Hypothalamus (tissue), 51 donors: ENCODE measurements at regions not wholly inside any gene's neighbourhood (a gene's known extent, or its start where the extent isn't known, plus 50 kb on each side); places are given as distances from the start of the nearest gene placed in this dataset.
"Not testable (repeated sequence)": the region's sequence is repeated elsewhere in the genome, so short reads cannot be mapped to it uniquely, and the experiment has no call there.

ENCODE experiments used
- DNase-seq, 51 donors: peaks; one replicate each; lab custom pipeline; 2025; lab: John Stamatoyannopoulos, UW

DNA sequence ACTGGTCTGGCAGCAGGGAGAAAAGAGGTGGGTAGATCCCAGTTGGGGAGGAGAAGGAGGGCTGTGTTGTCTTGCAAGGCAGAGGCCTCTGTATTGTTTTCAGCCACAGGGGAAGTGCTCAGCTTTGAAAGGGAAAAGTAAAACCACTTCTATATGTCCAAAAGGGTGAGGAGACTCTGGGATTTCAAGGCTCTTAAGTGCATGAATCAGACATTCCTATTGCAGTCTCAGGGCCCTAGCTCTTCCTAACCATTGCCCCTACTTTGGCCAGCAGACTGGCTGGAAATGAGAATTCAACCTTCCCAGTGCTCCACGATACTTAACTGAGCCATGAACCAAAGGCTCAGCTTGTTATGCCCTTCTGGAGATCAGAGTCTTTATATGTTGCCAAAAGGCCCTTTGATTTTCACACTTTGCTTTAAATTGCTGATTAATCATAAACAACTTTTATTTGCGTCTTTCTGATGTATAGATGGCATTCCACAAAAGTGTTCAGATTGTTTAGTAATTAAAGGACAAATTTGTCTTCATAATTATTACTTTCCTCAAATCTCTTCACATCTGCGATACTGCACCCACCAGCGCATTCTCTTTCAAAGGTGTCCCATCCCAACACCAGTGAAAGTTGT is 313.8 kb upstream of the MMADHC start:
- DNase-seq = no peak

DNA sequence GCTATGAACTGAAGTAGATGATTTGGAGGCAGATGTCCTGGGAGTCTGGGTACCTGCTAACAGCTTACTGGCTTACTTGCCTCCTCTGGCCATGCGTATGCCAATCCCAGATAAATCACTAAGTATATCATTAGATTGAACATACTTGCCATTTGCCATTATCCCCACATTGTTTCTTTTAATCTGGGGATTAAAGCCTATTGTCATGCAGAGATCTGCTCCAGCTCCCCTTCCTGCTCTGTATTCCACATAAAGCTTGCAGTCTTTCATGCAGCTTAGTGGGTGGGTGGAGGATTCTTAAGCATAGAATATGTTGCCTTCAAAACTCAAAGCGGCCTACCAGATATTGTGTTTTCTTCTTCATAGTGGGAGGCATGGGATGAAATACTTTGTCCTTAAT is 311.8 kb upstream of the MMADHC start:
- DNase-seq = no peak

DNA sequence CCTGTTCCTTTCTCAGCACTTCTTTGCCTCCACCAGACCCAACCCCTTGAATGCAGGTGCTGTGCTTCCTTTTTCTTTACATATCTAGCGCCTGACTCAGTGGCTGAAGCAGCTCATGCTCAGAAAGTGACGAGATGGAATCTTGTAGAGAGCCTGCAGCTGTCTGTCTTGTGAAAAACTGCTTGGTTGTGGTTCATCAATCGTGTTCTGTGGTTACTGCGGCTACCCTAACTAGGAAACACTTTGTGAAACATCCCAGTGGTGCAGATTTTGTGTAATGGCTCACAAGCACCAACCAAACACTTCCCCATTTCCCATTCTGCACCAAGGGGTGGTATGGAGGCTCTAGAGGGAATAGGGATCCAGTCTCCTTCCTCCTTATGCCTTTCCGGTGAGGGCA is 307.2 kb upstream of the MMADHC start:
- no peak for DNase-seq

DNA sequence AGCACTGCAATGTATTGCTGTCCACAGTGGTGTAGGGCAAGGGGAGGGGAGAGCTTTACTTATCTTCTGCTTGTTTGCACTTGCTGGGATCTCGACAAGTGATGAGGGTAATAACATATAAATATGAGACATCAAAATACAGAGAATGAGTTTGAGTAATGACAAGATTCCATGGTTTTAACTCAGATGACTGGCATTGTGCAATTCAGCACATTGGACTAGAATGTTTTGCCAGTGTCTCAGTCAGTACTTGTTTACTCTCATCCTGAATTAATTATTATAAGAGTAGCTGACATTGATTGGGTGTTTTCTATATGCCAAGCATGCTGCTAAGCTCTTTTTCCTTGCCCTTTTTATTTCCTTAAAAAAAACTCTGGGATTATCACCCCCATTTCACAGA is 306.7 kb upstream of the MMADHC start:
- DNase-seq = no peak

DNA sequence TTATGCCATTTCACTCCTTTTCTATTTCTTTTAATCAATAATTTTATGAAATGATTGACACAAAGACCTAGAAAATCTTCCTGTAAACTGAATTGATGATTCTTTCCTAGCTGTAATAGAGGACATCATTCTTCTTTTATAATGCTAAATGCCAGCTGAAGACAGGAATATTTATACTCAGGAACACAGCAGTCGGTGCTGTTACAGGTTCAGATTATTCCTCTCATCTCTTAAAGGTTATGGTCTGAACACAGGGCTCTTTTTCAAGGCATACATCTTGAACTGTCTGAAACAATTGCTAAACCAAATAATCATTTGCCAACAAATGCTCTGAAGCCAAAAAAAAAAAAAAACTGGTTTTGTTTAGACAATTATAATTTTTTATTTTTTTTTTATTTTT is 305.0 kb upstream of the MMADHC start:
- no peak for DNase-seq

DNA sequence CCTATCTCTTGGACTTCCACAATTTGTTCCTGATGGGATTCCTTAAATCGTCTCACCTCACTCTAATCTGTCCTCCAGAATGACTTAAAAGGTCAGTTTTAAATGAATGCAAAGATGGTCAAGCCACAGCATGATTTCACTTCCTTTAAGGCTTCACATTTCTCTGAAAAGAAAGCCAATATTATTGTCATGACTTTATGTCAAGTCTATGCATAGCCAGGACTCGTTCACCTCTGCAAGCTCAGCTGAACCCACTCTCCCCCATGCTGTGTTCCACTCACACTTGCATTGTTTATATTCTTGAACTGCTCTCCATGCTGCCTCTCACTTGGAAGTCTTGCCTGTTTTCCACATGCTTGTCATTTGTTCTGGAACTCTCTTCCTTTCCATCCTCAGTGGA is 298.4 kb upstream of the MMADHC start:
- DNase-seq = no peak

DNA sequence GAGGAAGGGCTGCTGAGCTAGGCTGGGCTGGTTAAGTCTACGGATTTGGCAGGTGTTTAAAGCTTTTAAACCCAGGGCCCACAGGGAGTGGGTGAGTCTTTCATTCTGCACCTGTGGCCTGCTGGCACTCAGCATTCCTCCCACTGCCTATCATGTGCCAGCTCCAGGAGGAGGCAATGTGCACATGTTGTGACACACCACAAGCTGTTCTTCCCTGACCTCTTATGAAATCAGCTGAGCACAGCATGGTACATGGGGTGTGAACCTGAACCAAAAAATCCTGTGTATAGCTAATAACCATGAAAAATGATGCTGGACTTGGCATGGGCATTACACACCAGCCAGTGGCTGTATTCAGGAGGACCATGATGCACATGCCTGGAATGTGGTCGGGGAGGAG is 297.9 kb upstream of the MMADHC start:
- DNase-seq = no peak

DNA sequence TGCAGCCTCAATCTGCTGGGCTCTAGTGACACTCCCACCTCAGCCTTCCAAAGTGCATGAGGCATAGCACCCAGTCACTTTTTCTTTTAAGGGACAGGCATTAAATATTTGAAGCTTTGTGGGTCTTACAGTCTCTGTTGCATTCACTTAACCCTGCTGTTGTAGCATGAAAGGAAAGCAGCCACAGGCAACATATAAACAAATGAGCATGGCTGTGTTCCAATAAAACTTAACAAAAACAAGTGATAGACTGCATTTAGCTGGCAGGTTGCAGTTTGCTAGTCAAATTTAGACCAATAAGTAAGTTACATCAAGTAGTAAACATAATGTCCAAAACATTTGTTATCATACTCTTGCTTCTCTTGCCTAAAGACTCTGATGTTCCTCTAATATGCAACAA is 297.3 kb upstream of the MMADHC start:
- DNase-seq = no peak

DNA sequence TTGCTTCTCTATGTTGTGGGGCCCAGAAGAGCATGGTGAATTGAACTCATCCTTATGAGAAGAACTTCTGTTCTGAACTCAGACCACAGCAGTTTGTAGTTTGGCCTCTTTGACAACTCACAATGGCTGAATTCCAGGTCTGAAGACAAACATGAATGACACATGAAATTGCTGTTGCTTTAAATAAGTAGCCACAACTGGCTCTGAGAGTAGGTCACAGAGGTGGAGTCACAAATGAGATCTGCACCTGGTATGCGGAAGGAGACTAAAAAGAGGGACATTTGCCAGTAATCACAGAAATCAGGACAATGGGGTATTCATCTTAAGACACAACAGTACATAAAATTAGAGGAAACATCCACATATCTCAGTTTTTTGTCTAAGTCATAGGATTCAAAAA is 290.3 kb upstream of the MMADHC start:
- no peak for DNase-seq

DNA sequence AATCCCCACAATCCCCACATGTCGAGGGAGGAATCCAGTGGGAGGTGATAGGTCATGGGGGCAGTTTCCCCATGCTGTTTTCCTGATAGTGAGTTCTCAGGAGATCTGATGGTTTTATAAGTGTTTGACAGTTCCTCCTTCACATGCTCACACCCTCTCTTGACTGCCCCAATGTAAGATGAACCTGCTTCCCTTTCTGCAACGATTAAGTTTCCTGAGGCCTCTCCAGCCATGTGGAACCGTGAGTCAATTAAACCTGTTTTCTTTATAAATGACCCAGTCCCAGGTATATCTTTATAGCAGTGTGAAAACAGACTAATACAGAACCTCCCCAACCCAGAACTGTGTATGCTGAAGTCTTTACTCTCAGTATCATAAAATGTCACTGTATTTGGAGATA is 289.5 kb upstream of the MMADHC start:
- no peak for DNase-seq

DNA sequence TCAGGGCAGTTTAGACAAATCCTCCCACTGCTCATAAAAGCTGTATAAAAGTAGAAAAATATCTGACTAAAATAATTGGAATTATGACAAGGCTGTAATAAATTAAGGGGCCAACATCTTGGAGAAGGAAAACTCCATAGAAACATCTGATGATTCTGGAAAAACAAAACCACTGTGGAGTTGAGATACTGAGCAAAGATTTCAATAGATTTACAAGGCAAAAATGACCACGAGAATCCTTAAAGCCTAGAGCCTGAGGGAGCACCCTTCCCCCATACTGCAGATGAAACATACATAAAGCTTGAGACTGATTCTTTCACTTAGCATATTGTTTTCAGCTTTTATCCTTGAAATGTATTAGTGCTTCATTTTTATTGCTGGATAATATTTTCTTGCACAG is 286.4 kb upstream of the MMADHC start:
- no peak for DNase-seq

DNA sequence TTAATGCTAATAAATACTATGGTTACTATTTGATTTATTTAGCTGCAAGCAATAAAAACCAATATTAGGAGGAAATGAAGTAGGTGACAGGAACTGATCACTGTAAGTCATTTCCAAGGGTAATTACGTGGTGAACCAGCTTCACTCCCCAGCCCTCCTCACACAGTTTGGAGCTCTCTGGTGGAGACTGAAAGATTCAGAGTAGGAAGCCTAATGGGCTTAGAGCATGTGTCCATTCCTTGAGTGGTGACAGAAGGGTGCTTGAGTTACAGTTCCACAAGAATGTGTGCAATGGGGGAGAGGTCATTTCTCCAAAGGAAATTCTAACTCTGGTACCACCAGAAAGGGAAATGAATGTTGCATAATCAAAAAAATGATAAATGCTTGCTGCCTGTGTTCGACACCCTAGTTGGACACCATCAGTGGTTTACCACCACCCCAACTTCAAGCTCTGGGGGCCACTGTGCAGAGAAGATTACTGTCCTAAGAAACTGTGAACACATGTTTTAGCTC is 285.1 kb upstream of the MMADHC start:
- no peak for DNase-seq

DNA sequence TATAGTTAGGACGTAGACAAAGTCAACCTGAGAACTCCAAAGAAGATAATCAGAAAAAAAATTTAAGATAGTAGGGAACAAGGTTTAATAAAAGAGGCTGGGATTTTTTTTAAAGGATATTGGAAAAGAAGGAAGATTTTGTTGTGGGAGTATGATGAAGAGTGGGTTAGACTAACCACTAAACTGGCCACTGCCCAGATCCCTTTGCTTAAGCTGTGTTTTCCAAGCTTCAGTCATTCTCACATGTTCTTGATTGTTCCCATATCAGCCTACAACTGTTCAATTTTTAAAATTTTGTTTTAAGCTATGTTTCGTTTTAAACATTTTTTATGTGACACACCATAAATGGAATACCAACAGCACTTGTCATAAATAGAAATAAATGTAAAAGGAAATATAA is 284.5 kb upstream of the MMADHC start:
- DNase-seq = no peak

DNA sequence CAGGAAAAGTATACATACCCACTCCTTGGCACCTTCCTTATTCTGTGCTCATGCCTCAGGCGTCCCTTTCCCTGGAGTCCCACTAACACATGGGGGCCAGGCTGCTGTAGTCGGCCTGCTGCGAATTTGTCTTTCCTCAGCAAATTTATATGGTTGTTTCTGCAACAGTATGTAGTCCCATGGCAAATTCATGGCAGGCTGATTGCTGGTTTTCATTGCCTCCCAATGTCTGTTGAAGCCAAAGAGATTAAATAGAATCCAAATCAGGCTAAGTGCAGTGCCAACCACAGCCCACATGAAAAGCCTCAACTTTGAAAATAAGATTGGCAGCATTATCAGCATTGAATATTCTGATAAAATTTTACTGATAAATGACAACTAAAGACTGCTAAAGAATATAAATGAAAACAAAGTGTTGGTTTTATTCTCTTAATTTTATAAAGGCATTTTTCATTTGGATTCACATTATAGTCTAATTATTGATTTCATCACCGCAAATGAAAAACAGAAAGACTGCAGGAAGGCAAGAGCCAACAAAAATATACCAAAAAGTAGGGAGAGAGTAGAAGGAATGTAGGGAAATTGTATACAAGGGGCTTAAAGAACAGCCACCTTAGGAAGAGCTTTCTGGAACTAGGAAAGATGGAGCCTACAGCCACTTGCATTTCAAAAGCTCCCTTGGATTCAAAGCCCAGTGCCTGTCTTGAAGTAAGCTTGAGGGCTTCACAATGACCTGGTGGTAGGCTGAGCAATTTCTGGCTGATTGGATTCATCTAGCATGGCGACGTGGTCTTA is 283.7 kb upstream of the MMADHC start:
- DNase-seq = no peak

DNA sequence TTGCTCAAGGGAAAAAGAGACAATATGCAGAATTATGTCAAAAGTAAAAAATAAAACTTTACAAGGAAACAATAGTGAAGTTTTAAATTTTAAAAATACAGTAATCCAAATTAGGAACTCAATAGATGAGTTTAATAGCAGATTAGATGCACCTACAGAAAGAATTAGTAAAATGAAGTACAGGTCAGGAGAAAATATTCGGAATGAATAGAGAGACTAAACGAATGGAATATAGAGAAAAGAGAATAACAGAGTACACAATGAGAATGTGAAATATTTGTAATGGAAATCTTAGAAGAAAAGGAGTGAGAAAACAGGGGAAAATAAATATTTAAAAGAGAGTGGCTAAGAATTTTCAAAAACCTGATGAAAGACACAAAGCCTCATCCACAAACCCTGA is 275.7 kb upstream of the MMADHC start:
- DNase-seq = no peak

DNA sequence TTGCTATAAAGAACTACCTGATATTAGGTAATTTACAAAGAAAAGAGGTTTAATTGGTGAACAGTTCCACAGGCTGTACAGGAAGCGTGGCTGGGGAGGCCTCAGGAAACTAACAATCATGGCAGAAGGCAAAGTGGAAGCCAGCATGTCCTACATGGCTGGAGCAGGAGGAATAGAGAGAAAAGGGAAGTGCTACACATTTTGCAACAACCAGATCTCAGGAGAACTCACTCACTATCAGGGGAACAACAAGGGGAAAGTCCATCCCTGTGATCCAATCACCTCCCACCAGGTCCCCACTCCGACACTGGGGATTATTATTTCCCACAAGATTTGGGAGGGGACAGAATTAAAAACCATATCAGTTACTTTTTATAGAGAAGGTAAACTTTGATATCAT is 273.5 kb upstream of the MMADHC start:
- no peak for DNase-seq

DNA sequence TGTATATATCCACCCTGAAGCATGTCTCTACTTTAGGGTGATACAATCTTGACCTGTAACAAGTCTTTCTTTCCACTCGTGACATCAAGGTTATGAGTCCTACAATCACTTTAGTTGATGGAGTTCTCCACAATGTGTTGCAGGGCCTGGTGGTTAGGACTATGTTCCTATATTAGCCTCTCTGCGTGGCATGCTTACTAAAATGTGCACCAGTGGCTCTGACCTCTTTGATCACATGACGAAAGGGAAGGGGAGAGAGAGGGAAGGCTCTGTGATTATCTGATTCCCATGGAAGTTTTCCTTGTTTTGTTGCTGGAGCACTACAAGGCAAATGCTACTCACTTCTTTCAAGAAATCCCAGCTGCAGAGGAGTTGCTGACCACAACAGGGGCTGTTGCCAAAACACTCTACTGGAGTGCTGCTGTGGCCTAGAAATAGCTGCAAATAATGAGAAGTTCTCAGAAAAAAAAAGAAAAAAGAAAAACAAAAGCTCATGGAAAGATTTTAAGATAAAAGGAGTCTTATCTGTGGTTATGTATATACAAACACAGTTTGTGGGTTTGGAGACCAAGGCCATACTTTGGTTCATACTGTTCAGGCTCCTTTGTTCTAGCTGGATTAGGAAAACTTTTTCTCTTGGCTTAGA is 272.8 kb upstream of the MMADHC start:
- DNase-seq = peak in 1 of 51 donors; percentile 1

DNA sequence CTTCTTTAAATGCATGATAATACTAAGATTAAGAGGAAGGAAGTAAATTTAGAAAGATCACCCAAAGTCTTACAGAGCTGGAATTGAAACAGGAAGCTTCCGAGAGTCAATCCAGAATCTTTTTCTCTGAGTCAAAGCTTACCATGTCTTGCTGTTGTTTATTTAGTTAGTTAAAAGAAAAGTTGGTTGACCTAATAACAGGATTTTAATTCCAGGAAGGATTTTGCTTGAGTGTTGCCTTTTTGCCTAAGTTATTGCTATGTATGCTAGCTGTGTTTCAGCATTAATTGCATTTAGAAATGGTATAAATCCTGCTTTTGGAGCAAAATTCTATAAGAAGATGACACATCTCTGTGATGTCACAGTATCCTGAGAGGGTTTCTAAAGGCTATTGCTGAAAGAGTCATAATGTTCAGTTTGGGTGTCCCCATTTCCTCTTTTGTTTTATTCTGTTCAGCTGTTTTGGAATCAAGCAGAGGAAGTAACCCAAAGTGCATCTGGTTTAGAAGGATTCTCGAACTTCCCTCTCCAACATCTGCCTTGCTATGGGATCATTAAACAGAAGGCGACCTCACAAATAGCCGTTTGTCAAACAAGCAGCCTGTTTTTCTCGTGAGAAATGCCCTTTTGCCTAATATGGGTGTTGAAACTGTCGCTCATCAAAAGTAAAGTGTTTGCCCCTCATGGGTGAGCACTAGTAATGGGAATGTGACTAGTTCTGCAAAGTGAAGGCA is 271.5 kb upstream of the MMADHC start:
- DNase-seq = no peak

DNA sequence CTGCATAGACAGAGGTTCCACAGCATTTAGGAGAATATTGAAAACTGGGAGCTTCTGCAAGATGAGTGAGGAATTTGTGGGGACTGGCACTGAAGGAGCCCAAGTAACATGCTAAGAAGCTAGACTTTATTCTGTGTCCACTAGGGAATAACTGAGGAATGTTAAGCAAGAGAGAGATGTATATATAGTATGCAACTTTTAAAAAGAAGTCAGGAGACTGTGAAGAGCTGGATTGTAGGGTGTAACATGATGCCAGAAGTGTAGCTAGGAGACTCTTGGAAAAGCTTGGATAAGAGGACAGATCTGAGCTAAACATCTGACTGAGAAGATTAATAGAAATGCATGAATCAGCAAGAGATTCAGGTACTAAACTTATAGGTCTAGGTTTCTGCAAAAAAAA is 270.6 kb upstream of the MMADHC start:
- DNase-seq = no peak

DNA sequence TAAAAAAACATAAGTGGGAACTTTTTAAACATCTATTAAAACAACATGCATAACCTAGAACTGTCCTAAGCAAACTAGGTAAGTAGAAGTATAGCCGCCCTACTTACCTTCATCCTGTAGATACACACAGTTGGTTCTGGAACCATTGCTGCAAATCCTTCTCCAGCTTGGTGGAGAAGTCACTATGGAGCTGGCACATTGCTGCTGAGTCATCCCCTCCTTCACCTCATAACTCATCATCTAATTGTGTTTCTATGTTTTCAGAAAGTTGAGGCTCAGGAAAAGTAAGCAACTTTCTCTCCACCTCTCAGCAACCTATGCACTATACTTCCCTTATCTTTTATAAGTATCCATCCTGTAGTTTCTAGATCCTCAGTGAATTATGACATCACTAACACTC is 269.8 kb upstream of the MMADHC start:
- DNase-seq = no peak

DNA sequence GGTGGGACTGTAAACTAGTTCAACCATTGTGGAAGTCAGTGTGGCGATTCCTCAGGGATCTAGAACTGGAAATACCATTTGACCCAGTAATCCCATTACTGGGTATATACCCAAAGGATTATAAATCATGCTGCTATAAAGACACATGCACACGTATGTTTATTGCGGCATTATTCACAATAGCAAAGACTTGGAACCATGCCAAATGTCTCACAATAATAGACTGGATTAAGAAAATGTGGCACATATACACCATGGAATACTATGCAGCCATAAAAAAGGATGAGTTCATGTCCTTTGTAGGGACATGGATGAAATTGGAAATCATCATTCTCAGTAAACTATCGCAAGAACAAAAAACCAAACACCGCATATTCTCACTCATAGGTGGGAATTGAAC is 268.3 kb upstream of the MMADHC start:
- DNase-seq = not testable (repeated sequence)
